SK-N-MC (cell line): ENCODE measurements at regions not wholly inside any gene's neighbourhood (a gene's known extent, or its start where the extent isn't known, plus 50 kb on each side); places are given as distances from the start of the nearest gene placed in this dataset.
"Not testable (repeated sequence)": the region's sequence is repeated elsewhere in the genome, so short reads cannot be mapped to it uniquely, and the experiment has no call there.

Source experiments
- DNase-seq: peaks from one replicate; pipeline ENCODE4 v3.0.0-alpha.2; 2011; ENCODE audit warnings: low read depth, low spot score
- H3K27ac ChIP-seq: fragments of 200-600 bp; sonication (generic); 2 replicates; pipeline ENCODE4 v1.5.1; 2016; ENCODE audit warnings: mixed run types
- H3K36me3 ChIP-seq: fragments of 200-600 bp; sonication (generic); 2 replicates; pipeline ENCODE4 v1.6.1; 2017; ENCODE audit warnings: antibody characterized with exemption, low read length, mixed read lengths; ENCODE audit not compliant: insufficient read depth
- H3K4me3 ChIP-seq: fragments of 200-600 bp; sonication (generic); 2 replicates; pipeline ENCODE4 v1.5.1; 2016
- H3K9ac ChIP-seq: fragments of 200-600 bp; sonication (generic); 2 replicates; pipeline ENCODE4 v1.8.0; 2017; ENCODE audit warnings: mixed run types, mixed read lengths; ENCODE audit not compliant: insufficient read length
- H3K9me3 ChIP-seq: fragments of 200-600 bp; sonication (generic); 2 replicates; pipeline ENCODE4 v1.6.1; 2017; ENCODE audit warnings: low read depth, mild to moderate bottlenecking, antibody characterized with exemption, low read length, moderate library complexity, mixed read lengths
- EZH2 ChIP-seq: fragments of 200-600 bp; sonication (generic); IDR thresholded peaks from one replicate; pipeline ENCODE4 v1.6.1; 2017; ENCODE audit warnings: antibody characterized with exemption
- FOXP2 ChIP-seq: optimal IDR thresholded peaks from 2 replicates; pipeline ENCODE3; 2011; ENCODE audit warnings: mild to moderate bottlenecking, moderate library complexity; ENCODE audit not compliant: insufficient read depth; ENCODE audit errors: extremely low read length, control extremely low read depth
- POLR2AphosphoS5 ChIP-seq: IDR thresholded peaks from 2 replicates; pipeline ENCODE4 v1.6.1; 2012; ENCODE audit warnings: mild to moderate bottlenecking, low read depth, low read length, borderline replicate concordance

DNA sequence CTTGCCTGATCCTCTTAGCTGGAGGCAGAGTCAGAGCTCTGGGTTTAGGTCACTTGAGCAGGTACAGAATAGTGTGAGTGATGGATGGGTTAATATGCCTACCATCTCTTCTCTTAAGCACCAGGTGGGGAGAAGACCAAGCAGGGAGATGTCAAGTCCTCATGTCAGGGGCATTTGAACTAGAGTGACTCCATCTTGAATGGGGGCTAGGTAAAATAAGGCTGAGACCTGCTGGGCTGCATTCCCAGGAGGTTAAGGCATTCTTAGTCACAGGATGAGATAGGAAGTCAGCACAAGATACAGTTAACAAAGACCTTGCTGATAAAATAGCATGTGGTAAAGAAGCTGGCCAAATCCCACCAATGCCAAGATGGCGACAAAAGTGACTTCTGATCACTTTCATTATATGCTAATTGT lies 77.4 kb upstream of the BTG3 start:
- Histone ChIP-seq H3K9ac (no peak overlapping the region), H3K36me3 (no peaks in the 10 kb centered on the region), H3K4me3 (no peak overlapping the region), H3K27ac (no peak overlapping the region), H3K9me3 (no peaks in the 10 kb centered on the region)
- TF ChIP-seq EZH2 (no peak), POLR2AphosphoS5 (no peak), FOXP2 (no peak)
- no peak for DNase-seq

DNA sequence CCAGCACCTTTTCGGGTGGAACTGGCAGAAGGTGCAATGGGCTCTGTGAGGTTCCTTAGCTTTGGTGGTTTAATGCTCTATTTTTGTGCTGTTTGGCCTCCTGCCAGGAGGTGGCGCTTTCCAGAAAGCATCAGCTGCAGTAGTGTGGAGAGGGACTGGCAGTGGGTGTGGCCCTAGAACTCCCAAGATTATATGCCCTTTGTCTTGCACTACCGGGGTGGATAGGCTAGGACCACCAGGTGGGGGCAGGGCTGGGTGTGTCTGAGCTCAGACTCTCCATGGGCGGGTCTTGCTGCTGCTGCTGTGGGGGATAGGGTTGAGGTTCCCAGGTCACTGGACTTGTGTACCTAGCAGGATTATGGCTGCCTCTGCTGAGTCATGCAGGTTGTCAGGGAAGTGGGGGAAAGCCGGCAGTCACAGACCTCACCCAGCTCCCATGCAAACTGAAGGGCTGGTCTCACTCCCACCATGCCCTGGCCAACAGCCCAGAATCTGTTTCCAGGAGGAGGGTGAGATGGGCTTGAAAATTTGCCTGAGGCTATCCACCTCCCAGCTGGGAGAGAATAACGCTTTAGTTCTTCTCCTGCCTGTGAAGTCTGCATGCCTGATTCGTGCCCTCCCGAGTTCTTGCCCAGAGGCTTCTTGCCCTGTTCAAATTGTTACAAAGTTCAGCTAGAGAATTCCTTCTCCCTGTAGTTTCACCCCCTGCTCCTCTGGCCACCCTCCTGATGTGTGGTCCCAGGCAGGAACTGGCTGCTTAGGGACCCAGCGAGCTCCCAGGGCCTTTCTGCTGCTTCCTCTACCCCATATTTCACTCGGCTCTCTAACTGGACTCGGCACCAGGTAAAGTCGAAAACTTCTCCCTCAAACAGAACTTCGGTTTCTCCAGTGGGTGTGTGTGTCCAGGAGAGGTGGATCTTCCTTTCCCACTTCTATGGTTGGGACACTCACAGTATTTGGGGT lies 76.5 kb upstream of the BTG3 start:
- H3K27ac ChIP-seq = peak overlapping the region; percentile 21; the same call in 1 of the 2 replicates
- peak overlapping the region; percentile 3; the same call in 1 of the 2 replicates for H3K4me3 ChIP-seq
- no peak overlapping the region for H3K9ac ChIP-seq
- H3K9me3 ChIP-seq = no peaks in the 10 kb centered on the region
- no peaks in the 10 kb centered on the region for H3K36me3 ChIP-seq
- TF ChIP-seq EZH2 (no peak), POLR2AphosphoS5 (no peak), FOXP2 (no peak)
- peak; percentile 22 for DNase-seq

DNA sequence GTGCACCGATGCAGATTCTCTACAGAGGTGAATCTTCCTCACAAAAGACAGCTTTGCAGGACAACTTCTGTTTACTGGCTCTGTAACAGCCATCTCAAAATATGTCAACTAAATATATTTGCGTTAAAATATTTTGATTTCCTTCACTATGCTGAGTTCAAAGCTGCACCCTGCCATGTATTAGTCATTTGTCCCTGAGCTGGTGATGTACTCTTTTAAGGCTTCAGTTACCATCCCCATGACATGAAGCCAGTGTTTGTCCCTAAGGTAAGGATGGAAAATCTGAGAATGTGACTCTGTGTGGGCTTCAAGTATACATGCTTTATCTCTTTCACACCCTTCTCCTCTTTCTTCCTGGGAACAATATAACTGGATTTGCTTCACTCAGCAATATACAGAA lies 70.2 kb upstream of the BTG3 start:
- H3K36me3 ChIP-seq = no peaks in the 10 kb centered on the region
- H3K9me3 ChIP-seq = no peaks in the 10 kb centered on the region
- no peak overlapping the region for H3K4me3 ChIP-seq
- no peak overlapping the region for H3K9ac ChIP-seq
- H3K27ac ChIP-seq = no peak overlapping the region
- no peak for DNase-seq
- TF ChIP-seq POLR2AphosphoS5 (no peak), FOXP2 (no peak), EZH2 (no peak)

DNA sequence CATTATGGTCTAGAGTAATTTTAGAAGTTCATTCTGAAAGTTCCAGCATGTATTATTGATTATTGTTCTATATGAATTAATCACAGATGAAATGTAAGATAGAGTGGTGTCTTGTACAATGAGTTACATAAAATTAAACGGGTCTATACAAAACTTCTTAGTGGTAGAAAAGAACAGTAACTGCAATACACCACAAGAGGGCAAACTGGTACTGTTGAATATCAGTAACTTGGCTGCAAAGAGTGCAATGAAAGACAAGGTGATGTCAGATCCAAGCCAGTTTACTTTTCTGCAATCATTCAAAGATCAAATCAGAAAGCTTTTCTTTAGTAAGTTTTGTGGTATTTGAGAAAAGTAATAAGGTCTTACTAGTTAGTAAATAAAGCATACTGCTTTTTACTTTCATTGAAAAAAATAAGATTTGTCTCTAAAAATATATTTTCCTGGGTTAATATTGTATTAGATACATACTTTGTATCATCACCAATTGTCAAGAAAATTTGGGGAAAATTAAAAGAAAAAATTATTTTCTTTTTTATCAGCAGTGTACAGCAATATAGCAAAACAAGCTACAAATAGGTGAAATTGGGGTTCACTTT lies 66.4 kb upstream of the BTG3 start:
- no peak for TF ChIP-seq POLR2AphosphoS5
- no peak for TF ChIP-seq FOXP2
- TF ChIP-seq EZH2 = no peak
- Histone ChIP-seq H3K27ac (no peak overlapping the region), H3K9me3 (no peaks in the 10 kb centered on the region), H3K36me3 (no peaks in the 10 kb centered on the region), H3K4me3 (no peak overlapping the region), H3K9ac (no peak overlapping the region)
- peak; percentile 40 for DNase-seq

DNA sequence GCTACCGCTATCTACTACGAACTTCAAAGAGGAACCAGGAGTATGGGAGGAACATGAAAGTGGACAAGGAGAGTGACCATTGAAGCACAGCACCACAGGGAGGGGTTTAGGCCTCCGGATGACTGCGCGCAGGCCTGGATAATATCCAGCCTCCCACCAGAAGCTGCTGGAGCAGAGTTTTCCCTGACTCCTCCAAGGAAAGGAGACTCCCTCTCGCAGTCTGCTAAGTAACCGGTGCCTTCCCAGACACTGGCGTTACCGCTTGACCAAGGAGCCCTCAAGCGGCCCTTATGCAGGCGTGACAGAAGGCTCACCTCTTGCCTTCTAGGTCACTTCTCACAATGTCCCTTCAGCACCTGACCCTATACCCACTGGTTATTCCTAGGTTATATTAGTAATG lies 64.2 kb upstream of the BTG3 start:
- H3K9me3 ChIP-seq, H3K4me3 ChIP-seq, DNase-seq, H3K27ac ChIP-seq, H3K36me3 ChIP-seq, H3K9ac ChIP-seq: not testable (repeated sequence)

DNA sequence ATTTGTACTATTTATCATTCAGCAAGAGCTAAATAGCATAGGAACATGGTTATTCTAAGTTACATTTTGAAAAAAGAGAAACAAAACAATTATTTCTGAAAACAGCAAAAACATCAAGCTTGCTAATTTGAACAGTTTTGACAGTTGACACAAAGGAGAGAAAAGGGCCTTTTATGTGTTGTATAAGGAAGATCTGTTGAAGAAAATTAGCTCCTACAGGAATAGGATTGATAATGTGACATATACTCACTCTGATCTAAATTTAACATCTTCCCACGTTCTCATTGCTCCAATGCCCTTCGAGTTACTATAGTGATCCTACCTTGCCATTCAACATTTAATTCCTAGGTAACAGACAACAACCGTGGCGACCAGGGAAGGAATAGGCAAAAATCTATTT lies 61.4 kb upstream of the BTG3 start:
- H3K36me3 ChIP-seq = no peaks in the 10 kb centered on the region
- no peak for DNase-seq
- no peak for TF ChIP-seq EZH2
- no peak for TF ChIP-seq POLR2AphosphoS5
- no peak for TF ChIP-seq FOXP2
- H3K9ac ChIP-seq = peak overlapping the region; percentile 25
- no peak overlapping the region for H3K27ac ChIP-seq
- no peaks in the 10 kb centered on the region for H3K9me3 ChIP-seq
- H3K4me3 ChIP-seq = no peak overlapping the region

DNA sequence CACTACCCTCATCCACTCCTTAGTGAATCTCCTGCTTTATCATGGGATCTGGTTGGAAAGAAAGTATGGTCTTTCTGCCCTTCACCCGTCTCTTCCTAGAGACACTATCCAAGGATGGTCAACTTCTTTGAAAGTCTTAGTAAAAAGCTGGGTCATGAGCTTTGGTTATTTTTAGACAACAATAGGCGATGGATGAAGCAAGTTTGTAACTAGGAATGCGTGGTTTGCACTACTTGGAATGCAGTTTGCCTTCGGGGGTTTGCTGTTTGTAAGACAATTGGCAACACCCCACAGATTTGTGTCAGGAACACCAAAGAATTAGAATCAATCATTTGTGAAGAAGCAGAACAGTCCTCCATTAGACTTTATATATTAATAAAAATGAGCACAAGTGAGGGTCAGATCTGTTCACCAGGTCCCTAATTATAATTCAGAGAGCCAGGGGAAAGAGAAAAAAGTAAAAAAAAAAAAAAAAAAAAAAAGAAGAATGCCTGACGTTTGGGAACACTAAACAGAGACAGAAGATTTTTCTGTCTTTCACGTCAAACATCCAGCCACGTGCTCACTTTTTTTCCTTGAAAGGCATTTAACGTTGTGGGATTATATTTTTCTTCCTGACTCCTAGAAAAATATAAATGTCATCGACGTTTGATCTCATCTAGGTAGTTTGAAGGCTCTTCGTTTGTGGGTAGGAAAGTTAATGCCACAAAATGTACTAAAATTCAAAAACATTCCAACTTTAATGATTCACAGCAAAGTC lies 60.7 kb upstream of the BTG3 start:
- TF ChIP-seq FOXP2 (no peak), EZH2 (no peak), POLR2AphosphoS5 (no peak)
- no peak overlapping the region for H3K27ac ChIP-seq
- H3K4me3 ChIP-seq = no peak overlapping the region
- H3K9ac ChIP-seq = peak overlapping the region; percentile 25
- H3K9me3 ChIP-seq = no peaks in the 10 kb centered on the region
- no peaks in the 10 kb centered on the region for H3K36me3 ChIP-seq
- no peak for DNase-seq

DNA sequence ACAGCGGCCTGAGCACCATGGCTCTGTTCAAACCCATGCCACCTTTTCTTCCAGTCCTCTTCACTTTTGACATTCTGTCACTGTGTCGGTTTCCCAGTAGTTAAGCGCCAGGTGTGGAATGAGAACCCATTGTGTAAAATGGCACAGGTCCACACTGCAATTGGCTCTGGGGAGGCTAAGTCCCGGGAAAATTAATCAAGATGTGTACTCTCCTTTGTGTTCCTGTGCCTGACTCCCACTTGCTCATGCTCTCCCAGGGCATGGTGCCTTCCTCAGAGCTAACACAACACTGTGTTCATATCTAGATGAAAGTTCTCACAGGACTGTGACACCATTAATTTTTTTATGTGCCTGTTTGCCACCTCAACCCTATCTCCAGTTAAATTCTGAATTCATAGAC lies 59.0 kb upstream of the BTG3 start:
- no peak overlapping the region for H3K9ac ChIP-seq
- no peaks in the 10 kb centered on the region for H3K9me3 ChIP-seq
- no peak for DNase-seq
- H3K36me3 ChIP-seq = no peaks in the 10 kb centered on the region
- H3K27ac ChIP-seq = no peak overlapping the region
- TF ChIP-seq POLR2AphosphoS5 = no peak
- no peak for TF ChIP-seq FOXP2
- TF ChIP-seq EZH2 = no peak
- H3K4me3 ChIP-seq = no peak overlapping the region
